ENCODE measurements at regions not wholly inside any gene's neighbourhood (a gene's known extent, or its start where the extent isn't known, plus 50 kb on each side); places are given as distances from the start of the nearest gene placed in this dataset.

- Mint-ChIP-seq H3K4me3 (no peak overlapping the region), H3K9me3 (ENCODE audit: low read depth) (no peaks in the 10 kb centered on the region), H3K36me3 (no peaks in the 10 kb centered on the region), H3K27me3 (peaks cover 5% of the 10 kb centered on the region), H3K27ac (no peak overlapping the region), H3K4me1 (no peaks in the 10 kb centered on the region)
- CTCF ChIA-PET: interaction anchor here (0.9 to 1.8 kb wide), 2 partner anchors 124 to 256 kb away, joined by 3 to 10 read pairs; partner anchors contain the start of gene TSPAN6
- DNase-seq: no peak
- no peak for ATAC-seq
Observed at GRCh38 chrX:100512471-100512870, 72.3 kb upstream of the TNMD start.

DNA sequence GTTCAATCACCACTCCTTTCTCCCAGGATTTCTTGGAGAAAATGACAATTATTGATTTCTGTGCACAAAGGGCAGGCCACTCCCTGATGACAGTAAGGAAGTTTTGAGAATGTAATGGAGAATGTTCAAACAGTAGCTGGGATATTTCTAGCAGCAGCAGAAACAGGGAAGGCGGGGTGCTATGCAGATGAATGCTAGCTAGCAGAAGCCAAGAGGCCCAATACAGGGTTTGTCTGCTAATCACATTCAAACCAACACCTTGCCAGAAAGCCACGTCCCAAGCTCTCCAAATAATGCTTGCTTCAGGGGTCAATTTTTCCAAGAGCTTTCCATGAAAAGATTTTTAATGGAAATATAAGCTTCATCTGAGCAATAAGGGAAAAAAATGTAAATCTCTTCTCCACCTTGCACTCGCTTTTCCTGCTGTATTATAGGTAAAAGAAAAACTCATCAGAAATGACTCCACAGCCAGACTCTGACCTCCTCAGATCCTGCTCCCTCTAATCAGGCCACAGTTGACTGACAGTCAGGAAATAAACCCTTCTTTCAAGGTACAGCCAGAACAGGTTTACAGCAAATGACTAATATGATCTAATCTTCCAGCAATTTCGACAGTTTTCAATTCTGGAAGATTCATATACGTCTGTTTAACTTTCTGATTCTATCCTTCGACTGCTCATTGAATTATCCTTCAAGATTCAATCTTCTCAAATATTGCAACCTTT, 84.7 kb upstream of the PCDH19 start:
- Mint-ChIP-seq H3K27me3 (no peaks in the 10 kb centered on the region), H3K4me1 (no peaks in the 10 kb centered on the region), H3K27ac (no peak overlapping the region), H3K36me3 (no peaks in the 10 kb centered on the region), H3K4me3 (no peak overlapping the region), H3K9me3 (ENCODE audit: low read depth) (no peaks in the 10 kb centered on the region)
- CTCF ChIA-PET: no interaction called here
- DNase-seq: no peak
- ATAC-seq: no peak

DNA sequence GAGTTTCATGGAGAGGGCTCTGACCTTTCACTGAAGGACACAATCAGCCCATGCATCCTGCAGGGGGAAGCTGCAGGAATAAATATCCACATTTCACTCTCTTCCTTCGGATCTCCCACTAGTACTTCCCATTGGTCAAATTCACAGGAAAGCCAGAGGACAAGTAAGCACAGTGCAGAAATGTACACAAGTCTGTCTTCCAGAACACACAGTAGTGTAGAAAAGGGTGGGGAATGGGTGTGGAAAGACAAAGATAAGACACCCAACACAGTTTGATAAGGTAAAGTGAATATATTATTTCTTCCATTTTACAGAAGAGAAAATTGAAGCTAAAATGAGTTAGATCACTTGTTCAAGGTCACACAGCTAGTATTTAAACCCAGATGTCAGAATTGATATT, 81.1 kb upstream of the PCDH19 start:
- H3K4me3 Mint-ChIP-seq: no peak overlapping the region
- CTCF ChIA-PET: no interaction called here
- no peaks in the 10 kb centered on the region for H3K27me3 Mint-ChIP-seq
- H3K4me1 Mint-ChIP-seq: no peaks in the 10 kb centered on the region
- no peaks in the 10 kb centered on the region for H3K9me3 Mint-ChIP-seq (ENCODE audit: low read depth)
- no peak overlapping the region for H3K27ac Mint-ChIP-seq
- no peak for DNase-seq
- ATAC-seq: no peak
- H3K36me3 Mint-ChIP-seq: no peaks in the 10 kb centered on the region

DNA sequence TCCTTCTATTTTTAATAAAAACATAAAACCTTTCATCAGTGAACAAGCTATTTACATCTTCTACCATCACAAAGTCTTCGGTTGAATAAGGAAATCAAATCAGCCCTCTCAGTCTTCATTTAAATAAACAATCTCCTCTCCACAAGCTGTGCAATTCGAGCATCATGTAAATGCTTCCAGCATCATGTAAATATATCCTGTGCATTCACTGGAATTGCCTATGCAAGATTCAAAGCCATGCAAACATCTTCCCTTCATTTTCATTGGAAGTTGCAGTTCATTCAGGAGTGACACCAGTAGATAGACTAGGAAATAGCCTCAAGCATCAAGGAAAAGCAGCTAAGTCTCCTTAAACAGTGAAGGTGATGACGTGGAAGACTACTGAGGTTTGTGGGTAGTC, 77.7 kb upstream of the PCDH19 start:
- H3K27ac Mint-ChIP-seq: no peak overlapping the region
- CTCF ChIA-PET: no interaction called here
- no peaks in the 10 kb centered on the region for H3K4me1 Mint-ChIP-seq
- no peaks in the 10 kb centered on the region for H3K27me3 Mint-ChIP-seq
- no peak overlapping the region for H3K4me3 Mint-ChIP-seq
- no peaks in the 10 kb centered on the region for H3K9me3 Mint-ChIP-seq (ENCODE audit: low read depth)
- no peaks in the 10 kb centered on the region for H3K36me3 Mint-ChIP-seq
- ATAC-seq (no peak), DNase-seq (no peak)

DNA sequence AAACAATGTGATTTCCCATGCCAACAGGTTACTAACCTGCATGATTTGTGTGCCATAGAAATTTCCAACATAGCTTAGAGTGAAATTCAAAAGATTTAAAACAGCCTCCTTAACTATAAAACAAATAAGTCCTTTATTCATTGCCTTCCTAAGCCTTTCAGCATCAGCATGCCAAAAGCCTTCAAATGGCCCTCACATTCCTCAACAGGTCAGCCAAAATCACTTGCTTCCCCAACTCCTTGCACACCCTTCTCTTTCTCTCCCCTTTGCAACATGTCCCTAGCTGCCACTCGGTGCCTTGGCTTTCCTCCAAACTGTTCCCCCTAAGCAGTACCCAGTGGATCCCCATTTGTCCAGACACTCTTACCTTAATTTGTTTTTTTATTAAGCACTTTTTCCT, 74.9 kb upstream of the PCDH19 start:
- CTCF ChIA-PET: no interaction called here
- ATAC-seq: no peak
- no peak overlapping the region for H3K27ac Mint-ChIP-seq

DNA sequence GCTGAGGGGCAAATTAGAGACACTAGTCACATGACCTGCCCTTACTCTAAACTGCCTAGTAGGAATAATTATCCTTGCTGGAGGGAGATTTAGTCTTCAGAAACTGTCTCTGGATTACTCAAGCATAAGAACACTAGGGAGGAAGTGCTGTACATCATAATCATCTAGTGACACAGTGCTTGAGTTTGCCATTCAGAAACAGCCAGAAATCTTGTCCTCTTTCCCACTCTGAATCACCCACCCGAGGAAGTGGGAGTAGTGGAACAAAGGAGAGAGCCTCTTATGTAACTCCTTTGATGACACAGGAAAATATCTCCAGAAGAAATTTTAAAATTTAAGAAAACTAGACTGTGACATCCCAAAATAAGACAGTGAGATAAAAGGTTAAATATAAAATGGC, 69.3 kb upstream of the PCDH19 start:
- peaks cover 2% of the 10 kb centered on the region for H3K9me3 Mint-ChIP-seq (ENCODE audit: low read depth)

More for the DNA sequence above, 74.9 kb upstream of the PCDH19 start:
- Mint-ChIP-seq H3K4me3 (no peak overlapping the region), H3K27me3 (no peaks in the 10 kb centered on the region), H3K4me1 (no peaks in the 10 kb centered on the region), H3K36me3 (no peaks in the 10 kb centered on the region), H3K9me3 (ENCODE audit: low read depth) (no peaks in the 10 kb centered on the region)
- no peak for DNase-seq

DNA sequence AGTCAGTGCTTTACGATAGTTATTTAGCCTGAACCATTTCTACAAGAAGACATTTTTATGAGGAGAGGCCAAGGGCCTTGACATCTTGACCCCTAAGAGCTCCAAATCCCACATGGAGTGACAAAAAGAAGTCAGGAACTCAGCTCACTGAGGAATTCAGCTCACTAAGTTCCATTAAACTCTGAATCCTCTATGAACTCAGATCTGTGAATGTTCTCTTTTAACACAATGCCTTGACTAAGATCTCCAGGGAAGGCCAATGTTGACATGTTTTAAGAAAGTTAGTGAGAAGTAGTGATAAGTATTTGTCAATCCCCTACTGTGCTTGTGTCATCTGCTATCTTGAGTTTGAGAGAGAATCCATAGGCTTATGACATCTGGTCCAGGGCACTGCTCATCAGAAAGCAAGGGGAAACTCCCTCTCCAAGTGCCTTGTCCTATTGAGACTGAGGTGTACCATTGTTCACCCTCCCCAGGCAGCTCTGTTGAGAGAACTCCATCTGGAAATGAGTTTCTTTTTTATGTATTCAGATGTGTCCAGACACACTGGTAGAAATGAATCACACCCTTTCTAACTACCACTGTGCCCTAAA, 68.7 kb upstream of the PCDH19 start:
- ATAC-seq (no peak), DNase-seq (no peak)
- CTCF ChIA-PET: no interaction called here
- no peak overlapping the region for H3K27ac Mint-ChIP-seq
- no peak overlapping the region for H3K4me3 Mint-ChIP-seq
- no peaks in the 10 kb centered on the region for H3K36me3 Mint-ChIP-seq
- no peaks in the 10 kb centered on the region for H3K27me3 Mint-ChIP-seq
- no peaks in the 10 kb centered on the region for H3K4me1 Mint-ChIP-seq
- H3K9me3 Mint-ChIP-seq (ENCODE audit: low read depth): peaks cover 2% of the 10 kb centered on the region

More for the DNA sequence above, 69.3 kb upstream of the PCDH19 start:
- no peak for DNase-seq
- CTCF ChIA-PET: no interaction called here
- Mint-ChIP-seq H3K27ac (no peak overlapping the region), H3K27me3 (no peaks in the 10 kb centered on the region), H3K36me3 (no peaks in the 10 kb centered on the region), H3K4me3 (no peak overlapping the region), H3K4me1 (no peaks in the 10 kb centered on the region)
- no peak for ATAC-seq

- no peak overlapping the region for H3K27ac Mint-ChIP-seq
- H3K9me3 Mint-ChIP-seq (ENCODE audit: low read depth): peaks cover 2% of the 10 kb centered on the region
- CTCF ChIA-PET: no interaction called here
- DNase-seq (no peak), ATAC-seq (no peak)
- H3K36me3 Mint-ChIP-seq: no peaks in the 10 kb centered on the region
- no peak overlapping the region for H3K4me3 Mint-ChIP-seq
- H3K4me1 Mint-ChIP-seq: no peaks in the 10 kb centered on the region
- H3K27me3 Mint-ChIP-seq: no peaks in the 10 kb centered on the region
Observed at GRCh38 chrX:100477958-100478357, 67.9 kb upstream of the PCDH19 start.

GRCh38 chrX:100477467-100477866, 67.4 kb upstream of the PCDH19 start:
- H3K4me3 Mint-ChIP-seq: no peak overlapping the region
- no peaks in the 10 kb centered on the region for H3K4me1 Mint-ChIP-seq
- H3K36me3 Mint-ChIP-seq: no peaks in the 10 kb centered on the region
- DNase-seq (no peak), ATAC-seq (no peak)
- peaks cover 2% of the 10 kb centered on the region for H3K9me3 Mint-ChIP-seq (ENCODE audit: low read depth)
- no peaks in the 10 kb centered on the region for H3K27me3 Mint-ChIP-seq
- no peak overlapping the region for H3K27ac Mint-ChIP-seq
- CTCF ChIA-PET: no interaction called here
